Stimulated activated memory B cell treated with anti-CD40 and anti-IgM and Interleukin-4, amounts not matched to agents 10 μg/mL and 1 μg/mL and 100 μg/mL, for 72 hours (primary cell): ENCODE measurements at regions not wholly inside any gene's neighbourhood (a gene's known extent, or its start where the extent isn't known, plus 50 kb on each side); places are given as distances from the start of the nearest gene placed in this dataset.
"Not testable (repeated sequence)": the region's sequence is repeated elsewhere in the genome, so short reads cannot be mapped to it uniquely, and the experiment has no call there.

Experiments
- ATAC-seq: fragments of 150-1000 bp; cut with Tn5 transposase; 2 replicates; pipeline ENCODE4 v1.10.0; 2021
- H3K27ac Mint-ChIP-seq: one replicate; pipeline ENCODE4 v1.8.0; 2022; ENCODE audit warnings: mild to moderate bottlenecking, mixed read lengths
- H3K27me3 Mint-ChIP-seq: one replicate; pipeline ENCODE4 v1.8.0; 2022; ENCODE audit warnings: mixed read lengths
- H3K36me3 Mint-ChIP-seq: one replicate; pipeline ENCODE4 v1.8.0; 2022; ENCODE audit warnings: mixed read lengths
- H3K4me1 Mint-ChIP-seq: one replicate; pipeline ENCODE4 v1.8.0; 2022; ENCODE audit warnings: mixed read lengths
- H3K4me3 Mint-ChIP-seq: one replicate; pipeline ENCODE4 v1.8.0; 2022; ENCODE audit warnings: mild to moderate bottlenecking, moderate library complexity, mixed read lengths
- H3K9me3 Mint-ChIP-seq: one replicate; pipeline ENCODE4 v1.8.0; 2022; ENCODE audit warnings: mixed read lengths

GRCh38 chr2:180570864-180571263 lies 409.5 kb upstream of the UBE2E3 start:
- peaks cover 9% of the 10 kb centered on the region for H3K27me3 Mint-ChIP-seq
- H3K27ac Mint-ChIP-seq: no peak overlapping the region
- no peaks in the 10 kb centered on the region for H3K36me3 Mint-ChIP-seq
- H3K4me3 Mint-ChIP-seq: no peak overlapping the region
- no peaks in the 10 kb centered on the region for H3K4me1 Mint-ChIP-seq
- no peak for ATAC-seq
- H3K9me3 Mint-ChIP-seq: no peaks in the 10 kb centered on the region

DNA sequence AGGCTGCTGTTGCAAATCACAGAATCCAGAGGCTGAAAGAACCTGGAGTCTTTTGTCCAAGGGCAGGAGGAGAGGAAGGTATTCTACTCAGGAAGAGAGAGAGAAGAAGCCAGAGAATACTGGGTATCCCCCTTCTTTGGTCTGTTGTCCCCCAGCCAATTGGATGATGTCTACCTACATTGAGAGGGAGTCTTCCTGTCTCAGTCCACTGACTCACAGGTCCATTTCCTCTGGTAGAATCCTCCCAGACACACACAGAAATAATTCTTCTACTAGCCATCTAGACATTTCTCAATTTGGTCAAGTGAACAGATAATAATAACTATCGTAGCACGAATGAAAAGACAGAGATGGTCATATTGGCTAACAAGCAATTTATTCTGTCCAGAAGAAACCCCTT lies 416.4 kb upstream of the UBE2E3 start:
- no peak for ATAC-seq

DNA sequence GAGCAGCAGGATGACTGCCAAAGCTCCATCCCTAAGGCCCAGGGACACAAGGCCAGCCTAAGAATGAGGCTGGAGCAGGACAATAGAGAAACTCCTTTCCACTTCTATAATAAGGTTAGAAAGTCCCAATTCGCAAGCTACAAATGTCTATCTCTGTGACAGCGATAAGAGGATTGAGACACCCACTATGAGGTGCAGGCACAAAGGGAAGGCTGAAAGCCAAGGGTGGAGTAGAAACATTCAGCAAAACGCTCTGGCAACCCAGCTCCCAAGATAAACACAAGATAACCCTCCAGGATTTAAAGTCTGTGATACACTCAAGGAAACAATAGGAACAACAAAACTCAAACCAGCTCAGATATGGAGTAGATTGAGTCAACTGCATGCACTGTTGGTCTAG lies 418.0 kb upstream of the UBE2E3 start:
- H3K27me3 Mint-ChIP-seq: no peaks in the 10 kb centered on the region
- H3K4me1 Mint-ChIP-seq: no peaks in the 10 kb centered on the region
- no peak overlapping the region for H3K4me3 Mint-ChIP-seq
- no peak overlapping the region for H3K27ac Mint-ChIP-seq
- ATAC-seq: no peak
- no peaks in the 10 kb centered on the region for H3K9me3 Mint-ChIP-seq
- H3K36me3 Mint-ChIP-seq: no peaks in the 10 kb centered on the region

More for the DNA sequence above, 416.4 kb upstream of the UBE2E3 start:
- H3K27ac Mint-ChIP-seq: no peak overlapping the region
- no peak overlapping the region for H3K4me3 Mint-ChIP-seq
- no peaks in the 10 kb centered on the region for H3K36me3 Mint-ChIP-seq
- no peaks in the 10 kb centered on the region for H3K4me1 Mint-ChIP-seq
- peaks cover 9% of the 10 kb centered on the region for H3K27me3 Mint-ChIP-seq
- no peaks in the 10 kb centered on the region for H3K9me3 Mint-ChIP-seq

GRCh38 chr2:180559771-180560170 lies 420.6 kb upstream of the UBE2E3 start:
- Mint-ChIP-seq H3K4me1 (no peaks in the 10 kb centered on the region), H3K4me3 (no peak overlapping the region), H3K27ac (no peak overlapping the region), H3K9me3 (peaks cover 5% of the 10 kb centered on the region), H3K27me3 (peaks cover 17% of the 10 kb centered on the region), H3K36me3 (no peaks in the 10 kb centered on the region)
- ATAC-seq: no peak

DNA sequence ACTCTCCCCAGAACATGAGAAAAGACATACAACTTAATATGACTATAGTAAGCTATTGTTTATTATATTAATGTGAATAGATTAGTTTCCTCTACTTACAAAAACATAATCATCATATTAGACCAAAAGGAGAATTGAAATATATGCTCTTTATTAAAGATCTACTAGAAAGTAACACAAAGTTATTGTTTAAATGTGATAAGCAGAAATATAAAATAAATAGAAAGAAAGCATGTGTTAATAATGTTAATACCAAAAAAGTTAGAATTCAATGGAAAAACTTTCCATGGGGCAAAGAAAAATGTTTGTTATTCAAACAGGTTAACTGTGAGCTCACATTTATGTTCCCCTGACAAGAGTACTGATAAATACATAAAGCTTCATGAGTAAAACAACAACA lies 421.4 kb upstream of the UBE2E3 start:
- Mint-ChIP-seq H3K36me3 (no peaks in the 10 kb centered on the region), H3K27ac (no peak overlapping the region), H3K4me1 (no peaks in the 10 kb centered on the region), H3K9me3 (peaks cover 5% of the 10 kb centered on the region), H3K4me3 (no peak overlapping the region), H3K27me3 (peaks cover 17% of the 10 kb centered on the region)
- ATAC-seq: no peak

DNA sequence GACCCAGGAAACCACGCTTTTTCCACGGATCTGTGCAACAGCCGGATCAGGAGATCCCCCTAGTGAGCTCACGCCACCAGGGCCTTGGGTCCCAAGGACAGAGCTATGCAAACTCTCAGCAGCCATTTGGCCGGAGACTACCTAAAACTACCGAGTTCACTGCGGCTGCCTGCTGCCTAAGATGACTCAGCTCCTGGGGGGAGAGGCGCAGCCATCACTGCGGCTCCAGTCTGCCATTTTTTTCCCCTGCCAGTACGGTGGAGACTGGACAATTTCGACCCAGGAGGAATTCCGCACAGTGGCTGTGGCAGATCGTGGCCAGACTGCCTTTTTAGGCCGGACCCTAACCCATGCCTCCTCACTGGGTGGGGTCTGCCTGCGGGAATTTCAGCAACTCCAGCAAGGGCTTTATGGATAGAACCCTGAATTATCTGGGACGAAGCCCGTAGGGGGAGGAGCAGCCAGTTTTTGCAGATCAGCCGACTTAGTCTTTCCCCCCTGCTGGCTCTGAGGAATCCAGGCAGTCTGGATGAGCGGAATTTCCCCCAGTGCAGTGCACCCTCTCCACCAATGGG lies 424.9 kb upstream of the UBE2E3 start:
- H3K9me3 Mint-ChIP-seq: peaks cover 5% of the 10 kb centered on the region
- no peak overlapping the region for H3K27ac Mint-ChIP-seq
- H3K36me3 Mint-ChIP-seq: no peaks in the 10 kb centered on the region
- H3K4me1 Mint-ChIP-seq: no peaks in the 10 kb centered on the region
- ATAC-seq: no peak
- no peak overlapping the region for H3K4me3 Mint-ChIP-seq
- H3K27me3 Mint-ChIP-seq: peaks cover 17% of the 10 kb centered on the region

DNA sequence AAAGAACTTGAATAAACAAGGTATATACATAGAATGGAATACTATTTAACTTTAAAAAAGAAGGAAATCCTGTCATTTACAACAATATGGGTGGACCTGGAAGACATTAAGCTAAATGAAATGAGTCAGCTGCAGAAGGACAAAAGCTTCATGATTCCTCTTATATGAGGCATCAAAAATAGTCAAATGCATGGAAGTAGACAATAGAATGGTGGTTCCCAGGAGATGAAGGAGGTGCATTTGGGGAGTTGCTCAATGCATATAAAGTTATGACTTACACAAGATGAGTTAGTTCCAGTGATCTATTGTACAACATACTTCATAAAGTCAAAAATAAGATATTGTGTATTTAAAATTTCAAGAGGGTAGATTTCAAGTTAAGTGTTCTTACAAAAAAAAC lies 426.1 kb upstream of the UBE2E3 start:
- Mint-ChIP-seq H3K9me3 (peaks cover 5% of the 10 kb centered on the region), H3K36me3 (no peaks in the 10 kb centered on the region), H3K27ac (no peak overlapping the region), H3K4me3 (no peak overlapping the region), H3K27me3 (peaks cover 17% of the 10 kb centered on the region), H3K4me1 (no peaks in the 10 kb centered on the region)
- ATAC-seq: no peak

DNA sequence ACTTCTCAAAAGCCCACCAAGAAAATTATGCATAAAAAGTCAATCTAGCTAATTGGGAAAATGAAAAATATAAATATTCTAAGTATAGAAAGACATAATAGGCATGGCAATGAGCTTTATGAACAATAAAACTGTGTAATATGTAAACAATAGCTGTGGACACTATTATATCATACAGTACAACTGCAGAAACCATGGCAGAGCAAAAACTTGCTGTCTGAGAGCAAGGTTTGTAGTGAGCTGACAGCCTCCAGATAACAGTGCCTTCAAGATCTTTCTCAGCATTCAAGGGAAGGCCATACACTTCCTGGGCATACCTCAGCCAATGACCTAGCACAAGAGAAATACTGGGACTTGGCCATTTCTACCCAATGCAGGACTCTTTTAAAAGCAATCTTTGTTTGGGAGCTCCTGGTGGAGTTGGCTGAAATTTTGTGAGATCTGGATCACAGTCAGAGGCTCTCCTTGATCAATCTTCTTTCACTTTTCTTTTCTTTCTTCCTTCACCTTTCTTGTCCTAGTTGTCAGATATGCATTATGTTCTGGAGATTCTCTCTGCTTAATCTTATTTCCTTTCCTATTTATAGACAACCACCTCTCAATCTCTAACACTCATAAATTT lies 427.2 kb upstream of the UBE2E3 start:
- no peaks in the 10 kb centered on the region for H3K4me1 Mint-ChIP-seq
- H3K4me3 Mint-ChIP-seq: no peak overlapping the region
- H3K27me3 Mint-ChIP-seq: peaks cover 17% of the 10 kb centered on the region
- peaks cover 5% of the 10 kb centered on the region for H3K9me3 Mint-ChIP-seq
- no peaks in the 10 kb centered on the region for H3K36me3 Mint-ChIP-seq
- no peak overlapping the region for H3K27ac Mint-ChIP-seq
- no peak for ATAC-seq

DNA sequence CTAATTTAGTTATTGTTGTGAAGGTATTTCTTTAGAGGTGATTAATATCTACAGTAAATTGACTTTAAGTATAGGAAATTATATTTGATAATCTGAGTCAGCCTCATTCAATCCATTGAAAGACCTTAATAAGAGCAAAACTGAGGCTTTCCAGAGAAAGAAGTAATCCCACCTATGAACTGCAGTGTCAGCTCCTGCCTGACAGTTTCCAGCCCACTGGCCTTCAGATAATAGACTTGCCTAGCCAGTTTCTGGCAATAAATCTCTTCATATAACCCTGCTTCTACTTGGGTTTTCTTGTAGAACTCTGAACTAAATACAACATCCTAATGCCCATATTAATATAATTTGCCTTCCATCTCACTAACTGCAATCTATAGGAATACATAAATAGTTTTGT lies 437.9 kb upstream of the UBE2E3 start:
- Mint-ChIP-seq H3K9me3 (peaks cover 2% of the 10 kb centered on the region), H3K27ac (no peak overlapping the region), H3K27me3 (peaks cover 8% of the 10 kb centered on the region), H3K4me3 (no peak overlapping the region), H3K36me3 (no peaks in the 10 kb centered on the region), H3K4me1 (no peaks in the 10 kb centered on the region)
- no peak for ATAC-seq

- H3K27ac Mint-ChIP-seq: no peak overlapping the region
- no peak overlapping the region for H3K4me3 Mint-ChIP-seq
- no peaks in the 10 kb centered on the region for H3K27me3 Mint-ChIP-seq
- no peaks in the 10 kb centered on the region for H3K9me3 Mint-ChIP-seq
- no peaks in the 10 kb centered on the region for H3K4me1 Mint-ChIP-seq
- H3K36me3 Mint-ChIP-seq: no peaks in the 10 kb centered on the region
- ATAC-seq: no peak
Measured at GRCh38 chr2:180540761-180541160, 439.6 kb upstream of the UBE2E3 start.

DNA sequence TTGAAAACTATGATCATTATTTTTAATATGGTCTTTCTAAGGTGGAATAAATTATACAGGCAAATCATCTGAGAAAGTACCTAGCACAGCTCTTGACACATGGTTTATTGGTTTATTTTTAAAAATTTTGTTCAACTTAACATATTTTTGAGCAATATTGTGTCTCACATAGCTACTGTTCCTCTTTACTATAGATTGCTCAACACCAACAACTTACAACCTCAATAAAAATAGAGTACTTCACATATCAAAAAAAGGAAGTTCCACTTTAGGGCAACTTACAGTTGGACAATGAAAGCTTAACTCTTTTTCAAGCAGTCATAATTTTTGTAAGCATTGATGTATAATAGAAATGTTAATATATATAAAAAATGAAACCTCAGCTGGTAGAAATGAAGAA lies 440.9 kb upstream of the UBE2E3 start:
- H3K4me3 Mint-ChIP-seq: no peak overlapping the region
- H3K27ac Mint-ChIP-seq: no peak overlapping the region
- H3K4me1 Mint-ChIP-seq: no peaks in the 10 kb centered on the region
- H3K36me3 Mint-ChIP-seq: no peaks in the 10 kb centered on the region
- ATAC-seq: no peak
- no peaks in the 10 kb centered on the region for H3K27me3 Mint-ChIP-seq
- no peaks in the 10 kb centered on the region for H3K9me3 Mint-ChIP-seq

DNA sequence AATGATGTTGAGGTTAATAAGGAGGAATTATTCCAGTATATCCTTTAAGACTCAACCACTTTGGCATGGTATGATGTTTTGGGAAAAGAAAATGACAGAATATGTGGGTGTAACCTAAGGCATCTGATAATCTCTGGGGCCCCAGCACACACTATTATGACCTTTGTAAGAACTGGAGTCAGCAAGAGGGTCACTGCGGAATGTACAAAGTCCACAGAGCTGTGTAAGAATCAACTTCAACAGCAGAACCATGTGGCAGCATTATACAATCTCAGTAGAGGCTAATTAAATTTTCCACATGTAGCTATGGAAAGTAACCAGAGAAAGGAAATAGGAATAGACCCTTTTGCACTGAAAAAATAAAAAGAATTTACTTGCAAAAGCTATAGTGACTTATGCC lies 445.1 kb upstream of the UBE2E3 start:
- H3K4me3 Mint-ChIP-seq: no peak overlapping the region
- no peak for ATAC-seq

DNA sequence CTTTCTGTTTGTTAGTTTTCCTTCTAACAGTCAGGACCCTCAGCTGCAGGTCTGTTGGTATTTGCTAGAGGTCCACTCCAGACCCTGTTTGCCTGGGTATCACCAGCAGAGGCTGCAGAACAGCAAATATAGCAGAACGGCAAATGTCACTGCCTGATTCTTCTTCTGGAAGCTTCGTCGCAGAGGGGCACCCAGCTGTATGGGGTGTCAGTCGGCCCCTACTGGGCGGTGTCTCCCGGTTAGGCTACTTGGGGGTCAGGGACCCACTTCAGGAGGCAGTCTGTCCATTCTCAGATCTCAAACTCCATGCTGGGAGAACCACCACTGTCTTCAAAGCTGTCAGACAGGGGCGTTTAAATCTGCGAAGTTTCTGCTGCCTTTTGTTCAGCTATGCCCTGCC lies 448.6 kb upstream of the UBE2E3 start:
- not testable (repeated sequence) for H3K27ac Mint-ChIP-seq, H3K4me3 Mint-ChIP-seq, ATAC-seq, H3K27me3 Mint-ChIP-seq, H3K36me3 Mint-ChIP-seq, H3K4me1 Mint-ChIP-seq, H3K9me3 Mint-ChIP-seq

More for the DNA sequence above, 445.1 kb upstream of the UBE2E3 start:
- Mint-ChIP-seq H3K27me3 (no peaks in the 10 kb centered on the region), H3K36me3 (no peaks in the 10 kb centered on the region), H3K9me3 (no peaks in the 10 kb centered on the region), H3K27ac (no peak overlapping the region), H3K4me1 (no peaks in the 10 kb centered on the region)

DNA sequence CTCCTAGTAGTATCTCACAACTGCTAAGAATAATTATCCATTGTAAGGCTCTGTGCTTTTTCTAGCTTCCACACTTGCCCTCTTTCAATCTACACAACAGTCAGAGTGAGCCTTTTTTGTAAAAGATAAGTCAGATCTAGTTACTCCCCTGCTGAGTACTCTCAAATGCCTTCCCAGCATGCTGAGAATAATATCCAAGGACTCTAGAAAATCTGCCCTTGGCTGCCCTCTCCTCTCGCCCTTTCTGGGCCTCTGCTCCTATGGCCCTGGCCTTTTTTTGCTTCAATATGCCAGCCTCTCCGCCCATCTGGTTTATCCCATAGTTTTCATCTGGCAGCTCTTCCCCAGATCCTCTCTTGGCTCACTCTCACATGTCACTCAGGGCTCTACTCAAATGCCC lies 455.9 kb upstream of the UBE2E3 start:
- no peaks in the 10 kb centered on the region for H3K36me3 Mint-ChIP-seq
- no peaks in the 10 kb centered on the region for H3K4me1 Mint-ChIP-seq
- H3K27me3 Mint-ChIP-seq: no peaks in the 10 kb centered on the region
- no peak overlapping the region for H3K27ac Mint-ChIP-seq
- no peak for ATAC-seq
- H3K4me3 Mint-ChIP-seq: no peak overlapping the region
- no peaks in the 10 kb centered on the region for H3K9me3 Mint-ChIP-seq

- no peak overlapping the region for H3K4me3 Mint-ChIP-seq
Measured at GRCh38 chr2:180523621-180524340, 456.6 kb upstream of the UBE2E3 start.

GRCh38 chr2:180520921-180521581 lies 459.4 kb upstream of the UBE2E3 start:
- no peak overlapping the region for H3K27ac Mint-ChIP-seq
- no peak for ATAC-seq
- H3K27me3 Mint-ChIP-seq: no peaks in the 10 kb centered on the region
- H3K9me3 Mint-ChIP-seq: no peaks in the 10 kb centered on the region
- H3K4me3 Mint-ChIP-seq: no peak overlapping the region
- peaks cover 5% of the 10 kb centered on the region for H3K4me1 Mint-ChIP-seq
- H3K36me3 Mint-ChIP-seq: no peaks in the 10 kb centered on the region

More at GRCh38 chr2:180523621-180524340, 456.6 kb upstream of the UBE2E3 start:
- no peaks in the 10 kb centered on the region for H3K4me1 Mint-ChIP-seq
- no peaks in the 10 kb centered on the region for H3K9me3 Mint-ChIP-seq
- no peak overlapping the region for H3K27ac Mint-ChIP-seq
- no peak for ATAC-seq
- no peaks in the 10 kb centered on the region for H3K27me3 Mint-ChIP-seq
- H3K36me3 Mint-ChIP-seq: no peaks in the 10 kb centered on the region
